Osteoblast (primary cell): ENCODE measurements at regions not wholly inside any gene's neighbourhood (a gene's known extent, or its start where the extent isn't known, plus 50 kb on each side); places are given as distances from the start of the nearest gene placed in this dataset.

Experiments used
- DNase-seq: peaks from one replicate; pipeline ENCODE4 v3.0.0; 2011; ENCODE audit warnings: low spot score, mixed read lengths; ENCODE audit not compliant: insufficient read length; ENCODE audit errors: missing footprints
- H2AFZ ChIP-seq: 2 replicates; pipeline ENCODE4 v1.6.0; 2011; ENCODE audit warnings: mild to moderate bottlenecking, low read length
- H3K27ac ChIP-seq: 2 replicates; pipeline ENCODE4 v1.5.1; 2011; ENCODE audit warnings: mild to moderate bottlenecking, low read depth, low read length, moderate library complexity
- H3K27me3 ChIP-seq: 2 replicates; pipeline ENCODE4 v1.6.0; 2012; ENCODE audit warnings: mild to moderate bottlenecking, control low read depth, inconsistent platforms, low read length, moderate library complexity; ENCODE audit not compliant: insufficient read depth
- H3K36me3 ChIP-seq: 2 replicates; pipeline ENCODE4 v1.5.1; 2011; ENCODE audit warnings: mild to moderate bottlenecking, low read length, control low read depth, moderate library complexity; ENCODE audit not compliant: insufficient read depth
- H3K4me1 ChIP-seq: 2 replicates; pipeline ENCODE4 v1.5.1; 2011; ENCODE audit warnings: mild to moderate bottlenecking, low read length, control low read depth, moderate library complexity; ENCODE audit not compliant: insufficient read depth
- H3K4me2 ChIP-seq: 2 replicates; pipeline ENCODE4 v1.6.0; 2011; ENCODE audit warnings: mild to moderate bottlenecking, low read length; ENCODE audit not compliant: insufficient read depth
- H3K4me3 ChIP-seq: fragments of 200-600 bp; sonication (generic); 3 replicates; pipeline ENCODE4 v1.5.1; 2012; ENCODE audit warnings: mild to moderate bottlenecking, low read length, inconsistent platforms; ENCODE audit not compliant: insufficient read depth
- H3K79me2 ChIP-seq: 2 replicates; pipeline ENCODE4 v1.6.0; 2012; ENCODE audit warnings: mild to moderate bottlenecking, low read length, control low read depth, inconsistent platforms; ENCODE audit not compliant: insufficient read depth
- H3K9me3 ChIP-seq: 2 replicates; pipeline ENCODE4 v1.5.1; 2011; ENCODE audit warnings: low read depth, low read length, control low read depth
- H4K20me1 ChIP-seq: 2 replicates; pipeline ENCODE4 v1.6.0; 2012; ENCODE audit warnings: mild to moderate bottlenecking, low read length, control low read depth; ENCODE audit not compliant: insufficient read depth
- CTCF ChIP-seq: IDR thresholded peaks from 2 replicates; pipeline ENCODE4 v1.5.1; 2011; ENCODE audit warnings: mild to moderate bottlenecking, low read depth, low read length, moderate library complexity; ENCODE audit errors: extremely low read depth

- Histone ChIP-seq H3K9me3 (no peaks in the 10 kb centered on the region), H2AFZ (no peak overlapping the region), H3K4me3 (no peak overlapping the region), H4K20me1 (no peaks in the 10 kb centered on the region), H3K4me2 (no peak overlapping the region), H3K27ac (no peak overlapping the region), H3K27me3 (peaks cover 8% of the 10 kb centered on the region), H3K36me3 (no peaks in the 10 kb centered on the region), H3K79me2 (no peaks in the 10 kb centered on the region), H3K4me1 (peaks cover 9% of the 10 kb centered on the region)
- TF ChIP-seq CTCF, result no peak
- DNase-seq, result no peak
Measured at GRCh38 chr2:172229125-172229524, 126.4 kb upstream of the DLX2 start.

DNA sequence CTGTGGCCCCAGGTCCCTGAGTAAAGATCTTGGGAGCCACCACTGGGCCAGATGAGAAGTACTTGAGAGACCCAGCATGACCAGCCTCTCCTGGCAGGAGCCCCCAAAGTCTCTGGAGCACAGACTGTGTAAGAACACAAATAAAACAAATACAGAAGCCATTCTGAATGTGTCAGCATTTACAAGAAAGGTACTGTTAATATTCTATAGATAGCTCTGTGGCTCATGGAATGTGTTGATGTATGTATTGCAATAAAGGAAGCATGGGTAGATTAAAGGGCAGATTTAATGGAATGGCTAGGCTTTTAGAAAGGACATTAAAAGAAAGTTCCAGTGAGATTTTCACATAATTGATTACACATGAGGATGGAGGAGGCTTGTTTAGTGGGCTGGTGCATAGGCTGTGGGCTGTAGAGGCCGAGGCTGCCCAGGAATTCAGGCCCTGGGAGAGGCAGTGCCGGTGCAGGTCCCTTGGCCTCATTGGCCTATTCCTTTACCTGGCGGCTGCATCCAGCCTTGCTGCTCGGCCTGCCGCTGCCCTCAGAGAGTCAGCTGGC lies 127.7 kb upstream of the DLX2 start:
- DNase-seq, result no peak
- H3K9me3 ChIP-seq, result no peaks in the 10 kb centered on the region
- H2AFZ ChIP-seq, result no peak overlapping the region
- H4K20me1 ChIP-seq, result no peaks in the 10 kb centered on the region
- H3K27ac ChIP-seq, result no peak overlapping the region
- H3K4me1 ChIP-seq, result peaks cover 15% of the 10 kb centered on the region
- peaks cover 20% of the 10 kb centered on the region for H3K27me3 ChIP-seq
- no peak overlapping the region for H3K4me3 ChIP-seq
- no peaks in the 10 kb centered on the region for H3K36me3 ChIP-seq
- no peaks in the 10 kb centered on the region for H3K79me2 ChIP-seq
- TF ChIP-seq CTCF, result no peak
- H3K4me2 ChIP-seq, result no peak overlapping the region

- Histone ChIP-seq H3K4me2 (no peak overlapping the region), H3K4me1 (peaks cover 17% of the 10 kb centered on the region), H3K9me3 (no peaks in the 10 kb centered on the region), H3K27ac (no peak overlapping the region), H3K79me2 (no peaks in the 10 kb centered on the region), H3K27me3 (peaks cover 25% of the 10 kb centered on the region), H3K36me3 (no peaks in the 10 kb centered on the region), H2AFZ (no peak overlapping the region), H3K4me3 (no peak overlapping the region), H4K20me1 (no peaks in the 10 kb centered on the region)
- DNase-seq, result no peak
- no peak for TF ChIP-seq CTCF
Measured at GRCh38 chr2:172230889-172231401, 128.2 kb upstream of the DLX2 start.

GRCh38 chr2:172231508-172231907 lies 128.8 kb upstream of the DLX2 start:
- no peaks in the 10 kb centered on the region for H3K9me3 ChIP-seq
- no peak overlapping the region for H2AFZ ChIP-seq
- H3K4me2 ChIP-seq, result peak overlapping the region; percentile 34

More at GRCh38 chr2:172231508-172231907, 128.8 kb upstream of the DLX2 start:
- no peak for TF ChIP-seq CTCF
- no peak overlapping the region for H3K27ac ChIP-seq
- H3K36me3 ChIP-seq, result no peaks in the 10 kb centered on the region
- H3K79me2 ChIP-seq, result no peaks in the 10 kb centered on the region
- no peak for DNase-seq
- peaks cover 17% of the 10 kb centered on the region for H3K4me1 ChIP-seq
- H3K4me3 ChIP-seq, result no peak overlapping the region
- H4K20me1 ChIP-seq, result no peaks in the 10 kb centered on the region
- H3K27me3 ChIP-seq, result peaks cover 30% of the 10 kb centered on the region
